GM19025 (cell line): ENCODE measurements at regions not wholly inside any gene's neighbourhood (a gene's known extent, or its start where the extent isn't known, plus 50 kb on each side); places are given as distances from the start of the nearest gene placed in this dataset.

Experiments
- ATAC-seq: cut with Tn5 transposase; IDR thresholded peaks from one replicate; pipeline ENCODE4 v1.9.1; 2021; ENCODE audit warnings: mild to moderate bottlenecking, low read depth, moderate library complexity; ENCODE audit not compliant: unreplicated experiment

- no peak for ATAC-seq
Measured at GRCh38 chr20:6626805-6627204, 140.7 kb upstream of the BMP2 start.

GRCh38 chr20:6623989-6624388 is 143.5 kb upstream of the BMP2 start:
- peak; percentile 100 for ATAC-seq

- ATAC-seq, result no peak
Measured at GRCh38 chr20:6622041-6622440, 145.4 kb upstream of the BMP2 start.

GRCh38 chr20:6618051-6618450 is 149.4 kb upstream of the BMP2 start:
- ATAC-seq, result no peak

- ATAC-seq, result no peak
Measured at GRCh38 chr20:6616421-6616820, 151.1 kb upstream of the BMP2 start.

GRCh38 chr20:6614836-6615235 is 152.7 kb upstream of the BMP2 start:
- peak; percentile 40 for ATAC-seq

- peak; percentile 59 for ATAC-seq
Measured at GRCh38 chr20:6613280-6613861, 154.1 kb upstream of the BMP2 start.

GRCh38 chr20:6612606-6612923 is 154.9 kb upstream of the BMP2 start:
- no peak for ATAC-seq

GRCh38 chr20:6611911-6612605 is 155.4 kb upstream of the BMP2 start:
- no peak for ATAC-seq

GRCh38 chr20:6606651-6607050 is 160.8 kb upstream of the BMP2 start:
- no peak for ATAC-seq

- ATAC-seq, result no peak
Measured at GRCh38 chr20:6605055-6605935, 162.2 kb upstream of the BMP2 start.

GRCh38 chr20:6604179-6604578 is 163.3 kb upstream of the BMP2 start:
- ATAC-seq, result no peak

- ATAC-seq, result no peak
Measured at GRCh38 chr20:6599876-6600735, 167.4 kb upstream of the BMP2 start.

GRCh38 chr20:6595704-6596103 is 171.8 kb upstream of the BMP2 start:
- ATAC-seq, result no peak

GRCh38 chr20:6590891-6591637 is 176.4 kb upstream of the BMP2 start:
- ATAC-seq, result no peak

- no peak for ATAC-seq
Measured at GRCh38 chr20:6588296-6588695, 179.2 kb upstream of the BMP2 start.

- peak; percentile 84 for ATAC-seq
Measured at GRCh38 chr20:6583134-6583738, 184.2 kb upstream of the BMP2 start.

GRCh38 chr20:6582449-6582848 is 185.0 kb upstream of the BMP2 start:
- ATAC-seq, result no peak

- ATAC-seq, result no peak
Measured at GRCh38 chr20:6580486-6580885, 187.0 kb upstream of the BMP2 start.

- ATAC-seq, result no peak
Measured at GRCh38 chr20:6579824-6580223, 187.7 kb upstream of the BMP2 start.
